ENCODE measurements at regions not wholly inside any gene's neighbourhood (a gene's known extent, or its start where the extent isn't known, plus 50 kb on each side); places are given as distances from the start of the nearest gene placed in this dataset.

GRCh38 chr12:28898038-28898437 is 251.0 kb upstream of the FAR2 start:
- intact Hi-C loops (cut with DNase I; ENCODE audit: low total_unique reads) = no loop called here
- TF ChIP-seq, protein P1, sequence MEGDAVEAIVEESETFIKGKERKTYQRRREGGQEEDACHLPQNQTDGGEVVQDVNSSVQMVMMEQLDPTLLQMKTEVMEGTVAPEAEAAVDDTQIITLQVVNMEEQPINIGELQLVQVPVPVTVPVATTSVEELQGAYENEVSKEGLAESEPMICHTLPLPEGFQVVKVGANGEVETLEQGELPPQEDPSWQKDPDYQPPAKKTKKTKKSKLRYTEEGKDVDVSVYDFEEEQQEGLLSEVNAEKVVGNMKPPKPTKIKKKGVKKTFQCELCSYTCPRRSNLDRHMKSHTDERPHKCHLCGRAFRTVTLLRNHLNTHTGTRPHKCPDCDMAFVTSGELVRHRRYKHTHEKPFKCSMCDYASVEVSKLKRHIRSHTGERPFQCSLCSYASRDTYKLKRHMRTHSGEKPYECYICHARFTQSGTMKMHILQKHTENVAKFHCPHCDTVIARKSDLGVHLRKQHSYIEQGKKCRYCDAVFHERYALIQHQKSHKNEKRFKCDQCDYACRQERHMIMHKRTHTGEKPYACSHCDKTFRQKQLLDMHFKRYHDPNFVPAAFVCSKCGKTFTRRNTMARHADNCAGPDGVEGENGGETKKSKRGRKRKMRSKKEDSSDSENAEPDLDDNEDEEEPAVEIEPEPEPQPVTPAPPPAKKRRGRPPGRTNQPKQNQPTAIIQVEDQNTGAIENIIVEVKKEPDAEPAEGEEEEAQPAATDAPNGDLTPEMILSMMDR (IDR thresholded peaks at IDR 0.05) = no peak
- no peak for TF ChIP-seq POLR2A (IDR thresholded peaks at IDR 0.05)
- no peak for TF ChIP-seq POLR2AphosphoS5 (IDR thresholded peaks at IDR 0.05)
- H3K27me3 ChIP-seq = no peaks in the 10 kb centered on the region
- H3K4me3 ChIP-seq = no peak overlapping the region
- no peaks in the 10 kb centered on the region for H3K4me1 ChIP-seq
- DNase-seq (ENCODE audit: low spot score in 2 of 2) = no peak
- no peaks in the 10 kb centered on the region for H3K36me3 ChIP-seq
- H3K27ac ChIP-seq = no peak overlapping the region
- peaks cover 10 to 16% of the 10 kb centered on the region in 2 donors for H3K9me3 ChIP-seq

GRCh38 chr12:28899951-28900350 is 249.1 kb upstream of the FAR2 start:
- intact Hi-C loops (cut with DNase I; ENCODE audit: low total_unique reads) = no loop called here
- no peaks in the 10 kb centered on the region for H3K27me3 ChIP-seq
- no peak for DNase-seq (ENCODE audit: low spot score in 2 of 2)
- no peak overlapping the region for H3K27ac ChIP-seq
- no peaks in the 10 kb centered on the region for H3K36me3 ChIP-seq
- no peaks in the 10 kb centered on the region for H3K4me1 ChIP-seq
- peaks cover 10 to 16% of the 10 kb centered on the region in 2 donors for H3K9me3 ChIP-seq
- TF ChIP-seq, protein P1 (IDR thresholded peaks at IDR 0.05) = no peak
- no peak for TF ChIP-seq POLR2A (IDR thresholded peaks at IDR 0.05)
- no peak overlapping the region for H3K4me3 ChIP-seq

DNA sequence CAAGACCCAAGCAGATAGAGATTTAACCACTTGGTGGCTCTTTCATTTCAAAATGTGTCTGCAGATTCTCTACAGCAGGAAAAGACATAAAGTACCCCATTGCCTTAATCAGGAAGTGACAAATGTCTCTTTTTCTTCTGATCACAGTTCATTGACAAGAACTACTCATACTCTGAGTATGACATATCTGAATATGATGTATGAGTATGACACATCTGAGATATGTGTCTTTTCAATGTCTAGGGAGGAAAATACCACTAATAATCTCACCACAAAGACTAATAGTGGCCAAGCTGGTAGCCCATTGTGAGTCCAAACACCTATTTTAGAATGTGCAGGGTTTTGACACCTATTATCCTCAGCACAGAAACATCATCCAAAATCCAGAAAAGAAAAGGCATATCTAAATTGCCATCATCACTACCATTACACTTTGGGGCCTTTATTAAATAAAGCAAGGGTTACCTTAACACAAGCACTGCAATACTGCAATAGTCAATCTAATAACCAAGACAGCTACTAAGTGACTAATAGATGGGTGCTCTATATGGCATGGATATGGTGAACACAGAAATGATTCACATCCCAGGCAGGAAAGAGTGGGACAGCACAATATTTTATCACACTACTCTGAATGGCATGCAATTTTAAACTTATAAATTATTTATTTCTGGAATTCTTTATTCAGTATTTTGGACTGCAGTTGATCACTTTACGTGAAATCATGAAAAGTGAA is 243.7 kb upstream of the FAR2 start:
- Histone ChIP-seq H3K27ac (no peak overlapping the region), H3K36me3 (no peaks in the 10 kb centered on the region), H3K4me1 (no peaks in the 10 kb centered on the region), H3K4me3 (no peak overlapping the region), H3K27me3 (no peaks in the 10 kb centered on the region), H3K9me3 (peaks cover 10 to 16% of the 10 kb centered on the region in 2 donors)
- DNase-seq (ENCODE audit: low spot score in 2 of 2) = no peak
- TF ChIP-seq POLR2AphosphoS5 (IDR thresholded peaks at IDR 0.05) (no peak), POLR2A (IDR thresholded peaks at IDR 0.05) (no peak)
- TF ChIP-seq, protein P1 (IDR thresholded peaks at IDR 0.05) = no peak
- intact Hi-C loops (cut with DNase I; ENCODE audit: low total_unique reads) = no loop called here

DNA sequence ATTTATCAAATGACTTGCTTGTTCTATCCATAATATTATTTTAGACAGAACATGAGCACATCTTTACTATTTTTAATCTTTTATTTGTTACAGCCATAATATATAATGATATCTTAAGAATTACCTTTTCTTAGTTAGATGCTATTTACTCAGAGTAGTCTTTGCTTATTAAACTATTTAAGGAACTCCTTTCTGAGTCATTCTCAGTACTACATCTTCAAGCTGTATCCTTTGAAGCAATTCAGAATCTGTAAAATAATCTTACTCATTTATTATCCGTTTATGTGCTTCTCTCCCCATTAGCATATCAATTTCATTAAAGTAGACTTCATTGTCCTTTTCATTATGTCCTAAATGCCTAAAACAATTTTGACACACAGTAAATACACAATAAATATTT is 240.4 kb upstream of the FAR2 start:
- H3K36me3 ChIP-seq = no peaks in the 10 kb centered on the region
- no peak overlapping the region for H3K27ac ChIP-seq
- no peaks in the 10 kb centered on the region for H3K27me3 ChIP-seq
- H3K9me3 ChIP-seq = peaks cover 7 to 13% of the 10 kb centered on the region in 2 donors
- DNase-seq (ENCODE audit: low spot score in 2 of 2) = no peak
- intact Hi-C loops (cut with DNase I; ENCODE audit: low total_unique reads) = no loop called here
- no peaks in the 10 kb centered on the region for H3K4me1 ChIP-seq
- no peak overlapping the region for H3K4me3 ChIP-seq
- TF ChIP-seq POLR2A (IDR thresholded peaks at IDR 0.05) (no peak), POLR2AphosphoS5 (IDR thresholded peaks at IDR 0.05) (no peak)
- TF ChIP-seq, protein P1 (IDR thresholded peaks at IDR 0.05) = no peak

DNA sequence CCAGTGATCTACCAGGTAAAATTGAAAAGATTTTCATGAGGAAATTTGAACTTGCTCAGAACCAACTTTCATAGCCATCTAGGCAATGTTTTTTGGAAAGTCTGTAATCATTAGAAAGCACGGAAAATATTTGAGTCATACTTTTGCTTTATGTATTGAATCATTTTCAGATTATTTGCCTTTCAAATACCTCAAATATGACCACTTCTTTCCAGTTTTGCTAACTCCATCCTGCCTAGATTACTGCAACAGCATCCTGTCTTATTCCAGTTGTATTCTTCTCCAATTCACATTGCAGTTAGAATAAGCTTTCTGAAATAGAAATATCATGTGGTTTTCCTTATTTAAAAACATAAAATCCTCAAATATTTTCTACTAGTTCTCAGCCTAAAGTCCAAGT is 239.8 kb upstream of the FAR2 start:
- TF ChIP-seq POLR2A (IDR thresholded peaks at IDR 0.05) = no peak
- TF ChIP-seq, protein P1 (IDR thresholded peaks at IDR 0.05) = no peak
- no peak for TF ChIP-seq POLR2AphosphoS5 (IDR thresholded peaks at IDR 0.05)
- DNase-seq (ENCODE audit: low spot score in 2 of 2) = no peak
- Histone ChIP-seq H3K4me1 (no peaks in the 10 kb centered on the region), H3K36me3 (no peaks in the 10 kb centered on the region), H3K27ac (no peak overlapping the region), H3K27me3 (no peaks in the 10 kb centered on the region), H3K9me3 (peaks cover 10 to 19% of the 10 kb centered on the region in 2 donors), H3K4me3 (no peak overlapping the region)
- intact Hi-C loops (cut with DNase I; ENCODE audit: low total_unique reads) = no loop called here
